ENCODE measurements at regions not wholly inside any gene's neighbourhood (a gene's known extent, or its start where the extent isn't known, plus 50 kb on each side); places are given as distances from the start of the nearest gene placed in this dataset.

GRCh38 chr4:116027311-116027710, 913.9 kb upstream of the NDST4 start:
- H3K4me2 ChIP-seq, result no peak overlapping the region
- 89% methylated on average over 2 of the region's 2 CpGs for WGBS (ENCODE audit: low lambda C conversion rate, missing lambda C conversion rate)
- H3K36me3 ChIP-seq (replicated peaks; ENCODE audit: insufficient read depth, low read depth), result no peaks in the 10 kb centered on the region
- H3K27ac ChIP-seq, result no peak overlapping the region
- H3K9me2 ChIP-seq (replicated peaks; ENCODE audit: insufficient read depth), result no peaks in the 10 kb centered on the region
- no peak overlapping the region for H2AFZ ChIP-seq
- no peaks in the 10 kb centered on the region for H3K27me3 ChIP-seq
- H3K9me3 ChIP-seq (ENCODE audit: low read depth), result no peaks in the 10 kb centered on the region
- H3K79me2 ChIP-seq, result no peaks in the 10 kb centered on the region
- no peaks in the 10 kb centered on the region for H3K4me1 ChIP-seq (ENCODE audit: insufficient read depth)
- no peak for DNase-seq (ENCODE audit: low spot score)
- H4K20me1 ChIP-seq (ENCODE audit: insufficient read depth, poor library complexity, severe bottlenecking), result no peaks in the 10 kb centered on the region
- TF ChIP-seq CTCF (IDR thresholded peaks at IDR 0.05; ENCODE audit: poor library complexity) (no peak), EZH2phosphoT487 (IDR thresholded peaks at IDR 0.05; ENCODE audit: low read depth, severe bottlenecking, unreplicated experiment) (no peak), EZH2 (IDR thresholded peaks at IDR 0.05; ENCODE audit: borderline replicate concordance) (no peak)
- H3K4me3 ChIP-seq, result no peak overlapping the region

DNA sequence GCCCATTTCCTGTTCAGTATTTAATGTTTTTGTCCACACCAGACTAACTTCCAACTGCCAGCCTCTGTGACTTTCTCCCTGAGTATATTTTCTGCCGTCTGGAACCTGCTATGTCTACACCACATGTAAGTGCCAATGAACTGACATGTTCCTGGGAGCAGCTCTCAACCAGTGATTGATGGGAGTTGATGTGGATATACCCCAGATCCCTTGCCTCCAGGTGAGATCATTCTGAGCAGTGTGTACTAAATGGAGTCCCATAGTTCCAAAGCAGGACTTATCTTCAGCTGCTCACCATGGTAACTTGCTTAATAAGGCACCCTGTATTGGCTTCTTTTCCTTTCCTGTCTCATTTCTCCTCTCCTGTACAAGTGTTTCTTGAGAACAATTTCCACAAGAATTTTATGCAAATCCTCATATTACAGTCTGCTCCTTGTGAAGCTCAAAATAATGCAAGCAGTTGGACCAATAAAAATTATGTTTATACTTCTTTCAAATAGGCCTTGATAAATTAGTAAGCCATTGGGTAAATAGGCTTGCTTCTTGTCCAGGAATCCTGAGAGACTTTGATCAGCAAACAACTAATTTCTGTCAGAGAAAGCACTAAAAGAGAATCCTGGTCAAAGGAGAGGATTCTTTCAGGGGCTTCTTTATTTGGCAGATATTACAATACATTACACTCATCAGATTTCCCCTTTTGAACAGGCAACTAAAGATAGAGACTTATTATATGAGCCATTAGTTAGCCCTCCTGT, 911.7 kb upstream of the NDST4 start:
- H3K9me2 ChIP-seq (replicated peaks; ENCODE audit: insufficient read depth), result no peaks in the 10 kb centered on the region
- no peak overlapping the region for H2AFZ ChIP-seq
- WGBS (ENCODE audit: low lambda C conversion rate, missing lambda C conversion rate), result 29% methylated on average over 1 of the region's 1 CpG
- TF ChIP-seq EZH2phosphoT487 (IDR thresholded peaks at IDR 0.05; ENCODE audit: low read depth, severe bottlenecking, unreplicated experiment), result no peak
- H3K27me3 ChIP-seq, result no peaks in the 10 kb centered on the region
- no peak overlapping the region for H3K4me3 ChIP-seq
- H3K27ac ChIP-seq, result peak overlapping the region; percentile 57
- H3K4me1 ChIP-seq (ENCODE audit: insufficient read depth), result no peaks in the 10 kb centered on the region
- H3K4me2 ChIP-seq, result peak overlapping the region; percentile 13
- H3K9me3 ChIP-seq (ENCODE audit: low read depth), result no peaks in the 10 kb centered on the region
- DNase-seq (ENCODE audit: low spot score), result peak; percentile 23
- H3K36me3 ChIP-seq (replicated peaks; ENCODE audit: insufficient read depth, low read depth), result no peaks in the 10 kb centered on the region
- no peaks in the 10 kb centered on the region for H4K20me1 ChIP-seq (ENCODE audit: insufficient read depth, poor library complexity, severe bottlenecking)
- H3K79me2 ChIP-seq, result no peaks in the 10 kb centered on the region

DNA sequence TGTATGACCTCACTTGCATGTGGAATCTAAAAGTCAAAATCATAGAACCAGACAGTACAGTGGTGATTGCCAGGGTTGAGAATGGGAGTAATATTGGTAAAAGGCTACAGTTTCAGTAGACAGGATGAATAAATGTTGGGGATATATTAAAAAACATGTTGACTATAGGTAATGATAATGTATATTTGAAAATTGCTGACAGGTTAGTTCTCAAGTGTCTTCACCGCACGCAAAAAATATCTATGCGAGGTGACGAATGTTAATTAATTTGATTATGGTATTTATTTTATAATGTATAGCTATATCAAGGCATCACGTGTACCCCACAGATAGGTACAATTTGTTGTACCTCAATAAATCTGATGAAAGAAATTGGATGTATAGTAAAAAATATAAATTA, 909.6 kb upstream of the NDST4 start:
- Histone ChIP-seq H3K79me2 (no peaks in the 10 kb centered on the region), H2AFZ (no peak overlapping the region), H3K4me3 (no peak overlapping the region), H3K9me2 (replicated peaks; ENCODE audit: insufficient read depth) (no peaks in the 10 kb centered on the region), H3K27ac (no peak overlapping the region), H3K27me3 (no peaks in the 10 kb centered on the region), H3K4me1 (ENCODE audit: insufficient read depth) (no peaks in the 10 kb centered on the region), H3K4me2 (no peak overlapping the region), H3K36me3 (replicated peaks; ENCODE audit: insufficient read depth, low read depth) (no peaks in the 10 kb centered on the region), H4K20me1 (ENCODE audit: insufficient read depth, poor library complexity, severe bottlenecking) (no peaks in the 10 kb centered on the region), H3K9me3 (ENCODE audit: low read depth) (no peaks in the 10 kb centered on the region)
- TF ChIP-seq EZH2 (IDR thresholded peaks at IDR 0.05; ENCODE audit: borderline replicate concordance) (no peak), CTCF (IDR thresholded peaks at IDR 0.05; ENCODE audit: poor library complexity) (no peak), EZH2phosphoT487 (IDR thresholded peaks at IDR 0.05; ENCODE audit: low read depth, severe bottlenecking, unreplicated experiment) (no peak)
- 96% methylated on average over 5 of the region's 5 CpGs for WGBS (ENCODE audit: low lambda C conversion rate, missing lambda C conversion rate)
- DNase-seq (ENCODE audit: low spot score), result no peak

DNA sequence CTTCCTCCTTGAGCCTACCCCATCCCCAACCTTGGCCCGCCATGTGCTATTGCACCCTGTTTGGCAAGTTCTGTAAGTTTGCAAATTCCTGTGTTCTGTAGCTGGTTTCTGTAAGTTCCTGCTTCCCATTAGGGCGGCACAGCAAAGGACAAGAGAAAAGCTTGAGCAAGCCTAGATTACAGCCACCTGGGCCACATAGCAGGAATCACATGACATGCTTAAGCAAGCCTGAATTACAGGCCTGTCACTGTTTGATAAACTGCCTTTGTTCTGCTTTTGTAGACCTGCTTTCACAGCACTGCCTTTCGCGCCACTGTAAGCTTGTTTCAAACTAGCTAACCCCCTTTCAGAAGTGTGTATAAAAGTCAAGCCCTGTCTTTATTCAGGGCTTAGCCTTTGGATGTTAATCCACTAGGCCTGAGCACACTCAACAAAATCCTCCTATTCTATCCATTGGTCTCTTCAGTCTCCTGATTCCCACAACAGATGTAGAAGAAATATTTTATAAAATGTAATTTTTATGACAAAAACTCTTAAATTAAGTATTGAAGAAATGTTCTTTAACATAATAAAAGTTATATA, 906.8 kb upstream of the NDST4 start:
- Histone ChIP-seq H2AFZ (no peak overlapping the region), H3K9me2 (replicated peaks; ENCODE audit: insufficient read depth) (no peaks in the 10 kb centered on the region), H3K4me2 (no peak overlapping the region), H4K20me1 (ENCODE audit: insufficient read depth, poor library complexity, severe bottlenecking) (no peaks in the 10 kb centered on the region), H3K9me3 (ENCODE audit: low read depth) (no peaks in the 10 kb centered on the region), H3K4me3 (no peak overlapping the region), H3K36me3 (replicated peaks; ENCODE audit: insufficient read depth, low read depth) (no peaks in the 10 kb centered on the region), H3K79me2 (no peaks in the 10 kb centered on the region), H3K27me3 (no peaks in the 10 kb centered on the region), H3K4me1 (ENCODE audit: insufficient read depth) (no peaks in the 10 kb centered on the region), H3K27ac (no peak overlapping the region)
- 91% methylated on average over 4 of the region's 4 CpGs for WGBS (ENCODE audit: low lambda C conversion rate, missing lambda C conversion rate)
- TF ChIP-seq EZH2 (IDR thresholded peaks at IDR 0.05; ENCODE audit: borderline replicate concordance), result no peak
- TF ChIP-seq EZH2phosphoT487 (IDR thresholded peaks at IDR 0.05; ENCODE audit: low read depth, severe bottlenecking, unreplicated experiment), result no peak
- TF ChIP-seq CTCF (IDR thresholded peaks at IDR 0.05; ENCODE audit: poor library complexity), result no peak
- no peak for DNase-seq (ENCODE audit: low spot score)

Data from hepatocyte (in vitro differentiated cells).